AG04449 (cell line): ENCODE measurements at regions not wholly inside any gene's neighbourhood (a gene's known extent, or its start where the extent isn't known, plus 50 kb on each side); places are given as distances from the start of the nearest gene placed in this dataset.
"Not testable (repeated sequence)": the region's sequence is repeated elsewhere in the genome, so short reads cannot be mapped to it uniquely, and the experiment has no call there.

ENCODE experiments used
- CTCF ChIA-PET: fragments of 350-600 bp; formaldehyde crosslinking; extraction: SDS; loops from one replicate; lab custom pipeline; 2021; ENCODE audit warnings: antibody characterized with exemption; lab: Yijun Ruan, JAX
- POLR2A ChIA-PET: fragments of 400-600, 350-600 bp; formaldehyde crosslinking; extraction: SDS; loops from one replicate; lab custom pipeline; 2020; ENCODE audit warnings: antibody characterized with exemption, inconsistent platforms; lab: Yijun Ruan, JAX
- DNase-seq: peaks from one replicate; pipeline ENCODE4 v3.0.0-alpha.2; 2010; ENCODE audit warnings: low read depth, low spot score
- H3K4me3 ChIP-seq: 2 replicates; pipeline ENCODE4 v1.5.1; 2011; ENCODE audit warnings: low read depth, mild to moderate bottlenecking, control low read depth, low read length
- CTCF ChIP-seq: IDR thresholded peaks from one replicate; pipeline ENCODE4 v1.5.1; 2011; ENCODE audit warnings: mild to moderate bottlenecking, moderate library complexity, low read length, control low read depth, inconsistent platforms; ENCODE audit not compliant: insufficient read depth; ENCODE audit errors: missing control alignments

GRCh38 chr3:6492306-6492705, 368.6 kb upstream of the GRM7 start:
- TF ChIP-seq CTCF, result no peak

GRCh38 chr3:6498944-6499343, 362.0 kb upstream of the GRM7 start:
- H3K4me3 ChIP-seq, CTCF ChIA-PET, POLR2A ChIA-PET, DNase-seq: not testable (repeated sequence)

More at GRCh38 chr3:6492306-6492705, 368.6 kb upstream of the GRM7 start:
- CTCF ChIA-PET, result no interaction called here
- H3K4me3 ChIP-seq, result no peak overlapping the region
- POLR2A ChIA-PET, result no interaction called here
- DNase-seq, result no peak

GRCh38 chr3:6504347-6504746, 356.6 kb upstream of the GRM7 start:
- CTCF ChIA-PET, result no interaction called here
- POLR2A ChIA-PET, result no interaction called here
- DNase-seq, result no peak

GRCh38 chr3:6504834-6505233, 356.1 kb upstream of the GRM7 start:
- TF ChIP-seq CTCF, result no peak
- CTCF ChIA-PET, result no interaction called here
- no peak for DNase-seq
- no peak overlapping the region for H3K4me3 ChIP-seq
- POLR2A ChIA-PET, result no interaction called here

More at GRCh38 chr3:6504347-6504746, 356.6 kb upstream of the GRM7 start:
- H3K4me3 ChIP-seq, result no peak overlapping the region
- no peak for TF ChIP-seq CTCF

- no peak for DNase-seq
- CTCF ChIA-PET, result no interaction called here
- peak overlapping the region; percentile 39 for H3K4me3 ChIP-seq
- no peak for TF ChIP-seq CTCF
- POLR2A ChIA-PET, result no interaction called here
Observed at GRCh38 chr3:6508410-6508759, 352.5 kb upstream of the GRM7 start.

- CTCF ChIA-PET, result no interaction called here
- H3K4me3 ChIP-seq, result no peak overlapping the region
- no peak for TF ChIP-seq CTCF
- POLR2A ChIA-PET, result no interaction called here
- DNase-seq, result no peak
Observed at GRCh38 chr3:6509576-6509975, 351.3 kb upstream of the GRM7 start.

- POLR2A ChIA-PET, result no interaction called here
- H3K4me3 ChIP-seq, result no peak overlapping the region
- CTCF ChIA-PET, result no interaction called here
- DNase-seq, result no peak
- no peak for TF ChIP-seq CTCF
Observed at GRCh38 chr3:6510713-6511112, 350.2 kb upstream of the GRM7 start.
